ENCODE measurements at regions not wholly inside any gene's neighbourhood (a gene's known extent, or its start where the extent isn't known, plus 50 kb on each side); places are given as distances from the start of the nearest gene placed in this dataset.

DNA sequence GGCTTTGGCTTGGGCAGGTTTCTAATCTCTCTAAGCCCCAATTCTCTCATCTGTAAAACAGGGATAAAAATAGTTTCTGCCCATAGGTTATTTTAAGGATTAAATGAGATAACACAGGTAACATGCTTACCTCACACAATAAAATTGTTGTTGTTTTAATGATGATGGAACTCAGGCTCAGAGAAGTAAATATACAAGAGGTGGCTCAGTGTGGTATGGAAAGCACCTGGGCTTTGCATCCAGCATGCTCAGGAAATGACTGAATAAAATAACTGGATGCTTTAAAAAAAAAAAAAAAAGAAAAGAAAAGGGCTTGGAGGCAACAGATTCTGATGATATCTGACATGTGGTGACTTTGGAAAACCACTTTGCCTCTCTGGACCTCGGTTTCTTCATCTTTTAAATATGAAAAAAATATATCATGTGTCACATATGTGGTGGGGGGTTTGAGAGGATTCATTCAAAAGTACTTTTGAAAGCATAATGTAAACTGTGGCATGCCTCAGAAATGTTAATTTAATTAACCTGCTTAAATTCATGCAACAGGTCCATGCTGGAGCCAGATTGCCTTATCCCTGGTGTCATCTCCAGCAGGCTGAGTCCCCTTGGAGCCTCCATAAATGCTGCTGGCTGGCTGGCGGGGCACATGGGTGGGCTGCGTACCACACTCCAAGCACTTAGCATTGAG lies 112.8 kb upstream of the CDC42EP3 start:
- no peak for TF ChIP-seq CTCF (conservative IDR thresholded peaks at IDR 0.05; ENCODE audit: low read depth)
- ChIA-PET CTCF (interaction anchor here (0.6 kb wide), 1 partner anchor 90 kb away, joined by 4 read pairs; no protein-coding TSS in a partner anchor), POLR2A (ENCODE audit: low non-redundant PET) (no interaction called here)
- no peak for DNase-seq (ENCODE audit: low spot score)
- H3K27ac ChIP-seq, result no peak overlapping the region

- no peak for TF ChIP-seq CTCF (conservative IDR thresholded peaks at IDR 0.05; ENCODE audit: low read depth)
- no peak overlapping the region for H3K27ac ChIP-seq
- DNase-seq (ENCODE audit: low spot score), result no peak
- POLR2A ChIA-PET (ENCODE audit: low non-redundant PET), result no interaction called here
- CTCF ChIA-PET, result no interaction called here
Measured at GRCh38 chr2:37784759-37785149, 113.3 kb upstream of the CDC42EP3 start.

DNA sequence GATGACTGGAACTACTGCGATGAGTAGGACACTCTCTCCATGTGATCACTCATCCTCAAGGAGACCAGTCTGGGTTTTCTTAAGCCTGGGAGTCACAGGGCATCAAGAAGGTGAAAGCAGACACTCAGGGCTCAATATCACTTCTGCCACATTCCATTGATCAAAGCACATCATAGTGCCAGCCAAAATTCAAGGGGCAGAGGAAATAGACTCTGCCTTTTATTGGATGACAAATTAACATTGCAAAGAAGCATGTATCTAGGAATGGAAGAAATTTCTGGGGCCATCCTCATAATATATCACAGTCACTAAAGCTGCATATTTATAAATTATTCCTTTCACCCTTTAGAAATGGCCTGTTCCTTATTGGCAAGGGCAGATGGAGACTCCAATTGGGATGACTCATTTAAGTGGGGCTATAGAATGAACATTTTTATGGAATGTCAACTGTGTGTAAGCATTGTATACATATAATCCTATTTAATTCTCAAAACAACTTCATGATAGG lies 114.8 kb upstream of the CDC42EP3 start:
- POLR2A ChIA-PET (ENCODE audit: low non-redundant PET), result no interaction called here
- CTCF ChIA-PET, result interaction anchor here (0.6 to 0.8 kb wide), 3 partner anchors 16 to 158 kb away, joined by 3 to 4 read pairs (median 3); no protein-coding TSS in a partner anchor
- TF ChIP-seq CTCF (conservative IDR thresholded peaks at IDR 0.05; ENCODE audit: low read depth), result no peak
- peak overlapping the region; percentile 66 for H3K27ac ChIP-seq
- DNase-seq (ENCODE audit: low spot score), result no peak

DNA sequence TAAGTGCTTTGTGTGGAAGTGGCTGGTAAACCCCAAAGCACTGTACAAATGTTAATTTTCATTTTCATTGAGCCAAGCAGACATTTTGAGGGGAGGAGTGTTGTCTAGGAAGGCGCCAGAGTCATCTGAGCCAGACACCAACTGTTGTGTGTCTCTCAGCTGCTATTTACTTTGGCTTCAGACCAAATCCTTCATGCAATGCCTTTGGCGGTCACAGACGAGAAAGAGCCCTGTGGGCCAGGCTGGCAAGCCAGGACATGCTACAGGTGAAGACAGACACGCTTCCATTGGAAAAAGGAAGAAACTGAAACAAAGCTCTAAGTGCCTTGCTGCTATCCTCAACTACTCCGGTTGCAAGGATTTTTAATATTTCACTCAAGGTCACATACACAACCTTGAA lies 115.4 kb upstream of the CDC42EP3 start:
- no peak for TF ChIP-seq CTCF (conservative IDR thresholded peaks at IDR 0.05; ENCODE audit: low read depth)
- ChIA-PET CTCF (interaction anchor here (0.6 to 0.8 kb wide), 3 partner anchors 13 to 104 kb away, joined by 3 to 4 read pairs (median 3); no protein-coding TSS in a partner anchor), POLR2A (ENCODE audit: low non-redundant PET) (no interaction called here)
- peak overlapping the region; percentile 73 for H3K27ac ChIP-seq
- peak; percentile 68 for DNase-seq (ENCODE audit: low spot score)

GRCh38 chr2:37788602-37789209 lies 117.3 kb upstream of the CDC42EP3 start:
- POLR2A ChIA-PET (ENCODE audit: low non-redundant PET), result no interaction called here
- CTCF ChIA-PET, result interaction anchor here (0.7 kb wide), 1 partner anchor 38 kb away, joined by 3 read pairs; no protein-coding TSS in a partner anchor
- TF ChIP-seq CTCF (conservative IDR thresholded peaks at IDR 0.05; ENCODE audit: low read depth), result no peak
- DNase-seq (ENCODE audit: low spot score), result no peak
- no peak overlapping the region for H3K27ac ChIP-seq

DNA sequence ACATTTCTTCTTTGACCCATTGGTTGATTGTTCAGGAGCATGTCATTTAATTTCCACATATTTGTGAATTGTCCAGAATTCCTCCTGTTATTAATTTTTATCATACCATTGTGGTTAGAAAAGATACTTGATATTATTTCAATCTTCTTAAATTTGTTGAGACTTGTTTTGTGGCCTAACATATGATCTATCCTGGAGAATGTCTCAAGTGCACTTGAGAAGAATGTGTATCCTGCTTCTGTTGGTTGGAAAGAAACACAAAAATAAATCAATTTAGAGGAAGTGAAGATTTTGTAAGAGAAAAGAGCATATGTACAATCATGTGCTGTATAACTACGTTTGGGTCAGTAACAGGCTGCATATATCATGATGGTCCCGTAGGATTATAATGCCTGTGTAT lies 118.6 kb upstream of the CDC42EP3 start:
- no peak for TF ChIP-seq CTCF (conservative IDR thresholded peaks at IDR 0.05; ENCODE audit: low read depth)
- POLR2A ChIA-PET (ENCODE audit: low non-redundant PET), result no interaction called here
- no peak for DNase-seq (ENCODE audit: low spot score)
- CTCF ChIA-PET, result no interaction called here
- H3K27ac ChIP-seq, result no peak overlapping the region
